22Rv1 (cell line): ENCODE measurements at regions not wholly inside any gene's neighbourhood (a gene's known extent, or its start where the extent isn't known, plus 50 kb on each side); places are given as distances from the start of the nearest gene placed in this dataset.
A peak's percentile ranks its signal among the peaks of the same experiment; 100 is the strongest.
"Not testable (repeated sequence)": the region's sequence is repeated elsewhere in the genome, so short reads cannot be mapped to it uniquely, and the experiment has no call there.

Source experiments
- CTCF ChIP-seq: fragments of 450-650 bp; IDR thresholded peaks from 2 replicates; pipeline ENCODE4 v1.5.1; 2017; ENCODE audit warnings: mild to moderate bottlenecking
- ZFX ChIP-seq: fragments of 450-650 bp; IDR thresholded peaks from 2 replicates; pipeline ENCODE4 v1.6.1; 2017; ENCODE audit warnings: antibody characterized with exemption, borderline replicate concordance

GRCh38 chr7:81152925-81153324, 234.1 kb upstream of the SEMA3C start:
- peak; percentile 27; the same call in 1 of the 2 replicates for TF ChIP-seq CTCF
- not testable (repeated sequence) for TF ChIP-seq ZFX
